A673 (cell line): ENCODE measurements at regions not wholly inside any gene's neighbourhood (a gene's known extent, or its start where the extent isn't known, plus 50 kb on each side); places are given as distances from the start of the nearest gene placed in this dataset.

Experiments used
- BruUV-seq: library from RNA; stranded (reverse); fragments of 400-500 nt; replicated peaks from 2 replicates; lab custom pipeline; 2021; lab: Mats Ljungman, UMichigan
- CTCF ChIA-PET: fragments of 300-600 bp; sonication (Branson Sonifier 250); formaldehyde crosslinking; loops from one replicate; lab custom pipeline; 2022; ENCODE audit warnings: antibody characterized with exemption; lab: Charles Lee
- POLR2A ChIA-PET: fragments of 300-600 bp; sonication (Branson Sonifier 250); formaldehyde crosslinking; loops from one replicate; lab custom pipeline; 2022; ENCODE audit warnings: antibody characterized with exemption; ENCODE audit not compliant: low non-redundant PET; lab: Charles Lee
- DNase-seq: peaks from one replicate; pipeline ENCODE4 v3.0.0-alpha.2; 2015; ENCODE audit warnings: low spot score
- H3K27ac ChIP-seq: fragments of 200-600 bp; sonication (generic); 2 replicates; pipeline ENCODE4 v1.5.1; 2016; ENCODE audit warnings: mixed run types, low read depth, mild to moderate bottlenecking, mixed read lengths, antibody characterized with exemption, low read length; ENCODE audit not compliant: poor library complexity, severe bottlenecking
- H3K27me3 ChIP-seq: fragments of 200-600 bp; sonication (generic); replicated peaks from 2 replicates; pipeline ENCODE4 v1.6.1; 2017; ENCODE audit warnings: mixed run types, low read depth, mild to moderate bottlenecking, mixed read lengths, antibody characterized with exemption, low read length; ENCODE audit not compliant: insufficient read depth, poor library complexity
- H3K36me3 ChIP-seq: fragments of 200-600 bp; sonication (generic); 2 replicates; pipeline ENCODE4 v1.6.1; 2016; ENCODE audit warnings: mixed run types, mild to moderate bottlenecking, mixed read lengths, antibody characterized with exemption, low read length; ENCODE audit not compliant: insufficient read depth, poor library complexity, severe bottlenecking
- H3K4me1 ChIP-seq: fragments of 200-600 bp; sonication (generic); 2 replicates; pipeline ENCODE4 v1.6.1; 2017; ENCODE audit warnings: mixed run types, mild to moderate bottlenecking, mixed read lengths, antibody characterized with exemption, low read length; ENCODE audit not compliant: insufficient read depth, poor library complexity, severe bottlenecking
- H3K4me3 ChIP-seq: fragments of 200-600 bp; sonication (generic); 2 replicates; pipeline ENCODE4 v1.5.1; 2016; ENCODE audit warnings: low read depth, mixed run types, mild to moderate bottlenecking, mixed read lengths, low read length; ENCODE audit not compliant: poor library complexity, severe bottlenecking
- H3K9me3 ChIP-seq: fragments of 200-600 bp; sonication (generic); 2 replicates; pipeline ENCODE4 v1.6.1; 2016; ENCODE audit warnings: mixed run types, low read depth, mild to moderate bottlenecking, mixed read lengths, antibody characterized with exemption, low read length; ENCODE audit not compliant: poor library complexity, severe bottlenecking
- CTCF ChIP-seq: fragments of 300-800, 200-600 bp; sonication (generic); conservative IDR thresholded peaks from 2 replicates; pipeline ENCODE4 v1.5.1; 2017; ENCODE audit warnings: low read depth, mild to moderate bottlenecking, antibody characterized with exemption, low read length, moderate library complexity, mixed read lengths
- EZH2 ChIP-seq: fragments of 200-600 bp; sonication (generic); IDR thresholded peaks from 2 replicates; pipeline ENCODE4 v1.6.1; 2017; ENCODE audit warnings: borderline replicate concordance, low read depth, mild to moderate bottlenecking, mixed read lengths, antibody characterized with exemption, low read length; ENCODE audit not compliant: poor library complexity, severe bottlenecking
- intact Hi-C: fragments of 100-400 bp; cut with micrococcal nuclease; formaldehyde crosslinking; loops from one replicate; pipeline ENCODE4 v1.10.0; 2022; ENCODE audit not compliant: unreplicated experiment

GRCh38 chr2:59282374-59283057, 1041.4 kb upstream of the FANCL start:
- ChIA-PET CTCF (no interaction called here), POLR2A (no interaction called here)
- no peak overlapping the region for H3K27ac ChIP-seq
- no peaks in the 10 kb centered on the region for H3K4me1 ChIP-seq
- intact Hi-C loops = no loop called here
- BruUV-seq = no TSS peak
- H3K4me3 ChIP-seq = no peak overlapping the region
- no peak for DNase-seq
- H3K9me3 ChIP-seq = no peaks in the 10 kb centered on the region
- no peaks in the 10 kb centered on the region for H3K36me3 ChIP-seq
- H3K27me3 ChIP-seq = peaks cover 4% of the 10 kb centered on the region
- TF ChIP-seq CTCF (no peak), EZH2 (no peak)

- no peaks in the 10 kb centered on the region for H3K36me3 ChIP-seq
- no peaks in the 10 kb centered on the region for H3K4me1 ChIP-seq
- peaks cover 4% of the 10 kb centered on the region for H3K27me3 ChIP-seq
- no TSS peak for BruUV-seq
- H3K4me3 ChIP-seq = no peak overlapping the region
- no peaks in the 10 kb centered on the region for H3K9me3 ChIP-seq
- no peak for TF ChIP-seq EZH2
- TF ChIP-seq CTCF = no peak
- ChIA-PET POLR2A (no interaction called here), CTCF (no interaction called here)
- DNase-seq = peak; percentile 28
- intact Hi-C loops = no loop called here
- H3K27ac ChIP-seq = no peak overlapping the region
Observed at GRCh38 chr2:59277671-59278070, 1036.5 kb upstream of the FANCL start.

GRCh38 chr2:59276917-59277316, 1035.8 kb upstream of the FANCL start:
- Histone ChIP-seq H3K36me3 (no peaks in the 10 kb centered on the region), H3K27me3 (peaks cover 4% of the 10 kb centered on the region), H3K4me3 (no peak overlapping the region), H3K27ac (no peak overlapping the region), H3K4me1 (no peaks in the 10 kb centered on the region), H3K9me3 (no peaks in the 10 kb centered on the region)
- no TSS peak for BruUV-seq
- ChIA-PET POLR2A (no interaction called here), CTCF (no interaction called here)
- intact Hi-C loops = no loop called here
- TF ChIP-seq EZH2 = no peak
- no peak for TF ChIP-seq CTCF
- no peak for DNase-seq
